GM10248 (cell line): ENCODE measurements at regions not wholly inside any gene's neighbourhood (a gene's known extent, or its start where the extent isn't known, plus 50 kb on each side); places are given as distances from the start of the nearest gene placed in this dataset.

Experiments used
- CTCF ChIA-PET: fragments of 300-600 bp; sonication (Branson Sonifier 250); formaldehyde crosslinking; extraction: SDS; loops from one replicate; lab custom pipeline; 2021; ENCODE audit warnings: antibody characterized with exemption; lab: Yijun Ruan, JAX
- POLR2A ChIA-PET: fragments of 350-650 bp; sonication (Branson Sonifier 250); formaldehyde crosslinking; extraction: SDS; loops from one replicate; lab custom pipeline; 2020; ENCODE audit warnings: antibody characterized with exemption; lab: Yijun Ruan, JAX
- DNase-seq: peaks from one replicate; pipeline ENCODE4 v3.0.0; 2012; ENCODE audit errors: extremely low spot score
- CTCF ChIP-seq: IDR thresholded peaks from 2 replicates; pipeline ENCODE4 v1.5.1; 2012; ENCODE audit warnings: mild to moderate bottlenecking, low read depth; ENCODE audit errors: extremely low read depth, missing control alignments, control extremely low read depth

DNA sequence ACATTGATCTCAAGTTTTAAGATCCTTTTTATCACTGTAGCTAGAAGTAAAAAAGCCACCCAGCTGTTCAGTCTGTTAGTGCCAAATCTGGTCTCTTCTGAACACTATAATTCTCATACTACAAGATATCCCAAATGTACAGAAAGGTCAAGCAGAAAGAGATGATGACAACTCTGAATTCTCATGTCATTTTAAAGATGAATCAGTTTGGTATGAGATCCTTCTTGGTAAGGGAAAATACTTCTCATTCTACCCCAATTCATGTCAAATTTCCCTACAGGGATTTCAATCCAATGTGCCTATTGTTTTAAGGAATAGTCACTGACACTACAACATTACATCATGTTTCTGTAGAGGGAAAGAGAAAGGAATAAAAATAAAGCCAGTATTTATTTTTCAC lies 184.5 kb downstream of the CPEB2 start:
- CTCF ChIA-PET = interaction anchor here (1.0 to 1.3 kb wide), 2 partner anchors 10 to 14 kb away, joined by 3 read pairs; no protein-coding TSS in a partner anchor
- TF ChIP-seq CTCF = no peak
- DNase-seq = no peak
- POLR2A ChIA-PET = no interaction called here

DNA sequence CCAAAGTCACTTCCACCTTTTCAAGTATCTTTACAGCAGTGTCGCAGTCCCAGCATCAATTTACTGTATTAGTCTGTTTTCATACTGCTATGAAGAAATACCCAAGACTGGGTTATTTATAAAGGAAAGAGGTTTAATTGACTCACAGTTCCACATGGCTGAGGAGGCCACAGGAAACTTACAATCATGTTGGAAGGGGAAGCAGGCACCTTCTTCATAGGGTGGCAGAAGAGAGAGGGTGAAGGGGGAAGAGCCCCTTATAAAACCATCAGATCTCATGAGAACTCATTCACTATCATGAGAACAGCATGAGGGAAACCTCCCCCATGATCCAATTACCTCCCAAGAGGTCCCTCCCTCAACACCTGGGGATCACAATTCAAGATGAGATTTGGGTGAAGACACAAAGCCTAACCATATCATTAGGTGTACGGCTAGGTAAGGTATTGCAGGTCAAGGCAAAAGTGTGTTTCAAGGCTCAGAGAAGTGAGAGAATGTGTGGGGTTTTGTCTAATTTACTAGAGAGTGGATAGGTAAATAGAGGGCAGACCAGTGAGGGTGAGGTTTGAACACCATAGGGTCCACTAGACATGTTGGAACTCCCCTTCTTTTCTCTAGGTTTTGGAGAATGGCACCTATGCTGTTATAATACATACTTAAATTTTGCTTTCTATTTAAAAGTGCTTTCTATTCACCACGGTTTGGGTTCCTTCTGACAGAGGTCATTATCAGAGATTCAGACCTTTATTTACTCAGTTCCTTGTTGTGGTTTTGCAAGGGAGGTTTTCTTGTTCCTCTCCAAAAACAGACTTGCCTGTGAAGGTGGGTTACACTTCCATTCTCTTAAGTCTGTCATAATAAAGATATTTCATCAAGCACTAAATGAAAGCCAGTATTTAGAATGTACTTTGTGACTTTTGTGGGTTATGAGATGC lies 186.6 kb downstream of the CPEB2 start:
- DNase-seq = peak; percentile 17
- ChIA-PET POLR2A (no interaction called here), CTCF (no interaction called here)
- TF ChIP-seq CTCF = no peak

DNA sequence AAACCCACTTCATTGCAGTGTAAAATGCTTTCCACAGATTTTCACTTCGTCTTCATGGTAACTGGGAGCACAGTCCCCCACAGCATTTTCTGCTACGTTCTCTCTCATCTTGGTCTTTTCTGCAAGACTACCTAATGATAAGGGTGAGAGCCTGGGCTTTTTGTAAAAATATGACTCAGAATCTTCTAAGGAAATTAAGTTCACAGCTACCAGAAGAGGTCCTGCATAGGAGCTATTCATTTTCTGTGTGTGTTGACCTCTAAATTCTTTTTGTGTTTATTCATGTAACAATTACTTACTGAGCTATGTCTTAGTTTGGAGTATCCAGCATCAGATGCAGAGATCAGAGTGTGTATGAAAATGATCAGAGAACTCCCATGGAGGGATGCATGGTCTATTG lies 192.2 kb downstream of the CPEB2 start:
- no peak for TF ChIP-seq CTCF
- no peak for DNase-seq
- POLR2A ChIA-PET = no interaction called here
- CTCF ChIA-PET = interaction anchor here (0.7 to 1.7 kb wide), 2 partner anchors 9 to 16 kb away, joined by 3 to 4 read pairs; no protein-coding TSS in a partner anchor

GRCh38 chr4:15197005-15197404 lies 194.7 kb downstream of the CPEB2 start:
- POLR2A ChIA-PET = no interaction called here
- no peak for TF ChIP-seq CTCF
- DNase-seq = no peak
- CTCF ChIA-PET = interaction anchor here (0.8 to 3.6 kb wide), 7 partner anchors 11 to 1542 kb away, joined by 3 to 20 read pairs (median 3); no protein-coding TSS in a partner anchor

DNA sequence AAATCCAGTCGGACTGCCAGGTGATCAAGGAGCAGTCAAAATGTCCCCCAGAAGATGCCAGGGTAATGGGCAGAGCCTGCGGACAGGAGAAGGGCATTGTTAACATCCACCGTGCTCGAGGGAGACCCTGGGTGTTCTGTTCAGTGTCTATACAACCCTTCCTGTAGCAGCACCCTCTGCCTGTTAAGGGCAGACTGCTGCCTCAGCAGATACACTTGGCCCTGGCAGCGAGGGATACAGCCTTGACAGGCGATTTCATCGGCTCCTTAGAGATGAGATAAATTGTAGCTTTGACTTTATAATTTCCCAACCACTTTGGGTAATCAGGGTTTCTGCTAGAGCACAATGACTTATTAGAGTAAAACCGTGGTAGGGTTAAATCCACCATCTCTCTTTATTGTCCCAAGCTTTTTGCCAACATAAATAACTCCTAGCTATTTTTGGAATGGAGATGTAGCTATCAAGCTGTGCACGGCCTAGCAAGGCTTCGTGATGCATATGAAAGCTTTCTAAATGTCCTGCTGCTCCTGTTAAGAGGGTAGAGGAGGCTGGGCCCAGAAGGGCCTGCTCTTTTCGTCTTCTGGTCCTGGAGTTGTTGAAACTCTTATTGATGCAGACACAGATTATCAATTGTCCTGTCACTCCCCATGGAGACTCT lies 195.9 kb downstream of the CPEB2 start:
- no peak for DNase-seq
- ChIA-PET POLR2A (no interaction called here), CTCF (interaction anchor here (1.1 to 3.6 kb wide), 4 partner anchors 14 to 1544 kb away, joined by 3 to 20 read pairs (median 4); no protein-coding TSS in a partner anchor)
- no peak for TF ChIP-seq CTCF

DNA sequence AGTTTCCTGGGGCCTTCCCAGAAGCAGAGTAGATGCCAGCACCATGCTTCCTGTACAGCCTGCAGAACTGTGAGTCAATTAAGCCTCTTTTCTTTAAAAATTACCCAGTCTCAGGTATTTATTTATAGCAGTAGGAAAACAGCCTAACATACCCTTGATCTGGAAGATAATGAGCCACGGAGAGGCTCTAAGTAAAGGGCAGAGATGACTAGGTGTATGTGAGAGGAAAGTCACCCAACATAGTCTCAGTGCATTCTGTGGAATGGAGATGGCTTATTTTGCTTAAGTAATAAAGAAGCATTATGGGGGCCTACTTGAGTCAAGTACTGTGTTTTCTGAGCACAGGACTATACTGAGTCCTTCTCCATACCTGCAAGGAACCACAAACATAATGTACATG lies 199.5 kb downstream of the CPEB2 start:
- ChIA-PET POLR2A (no interaction called here), CTCF (interaction anchor here (1.3 kb wide), 1 partner anchor 30 kb away, joined by 3 read pairs; no protein-coding TSS in a partner anchor)
- no peak for TF ChIP-seq CTCF
- DNase-seq = no peak
